SK-N-SH (cell line): ENCODE measurements at regions not wholly inside any gene's neighbourhood (a gene's known extent, or its start where the extent isn't known, plus 50 kb on each side); places are given as distances from the start of the nearest gene placed in this dataset.

ENCODE experiments used
- CTCF ChIA-PET: fragments of 300-600, 350-600 bp; formaldehyde crosslinking; extraction: SDS; loops from one replicate; lab custom pipeline; 2021; lab: Yijun Ruan, JAX
- POLR2A ChIA-PET: fragments of 350-600 bp; sonication (Branson Sonifier 250); formaldehyde crosslinking; extraction: SDS; loops from one replicate; lab custom pipeline; 2020; ENCODE audit warnings: antibody characterized with exemption, inconsistent platforms; lab: Yijun Ruan, JAX
- DNase-seq: peaks from one replicate; pipeline ENCODE4 v3.0.0; 2012
- H2AFZ ChIP-seq: fragments of 200-600 bp; sonication (generic); 2 replicates; pipeline ENCODE4 v1.8.1; 2016; ENCODE audit warnings: antibody characterized with exemption, mild to moderate bottlenecking, low read depth
- H3F3A ChIP-seq: fragments of 200-600 bp; sonication (generic); replicated peaks from 2 replicates; pipeline ENCODE3; 2016; ENCODE audit warnings: antibody characterized with exemption, mild to moderate bottlenecking; ENCODE audit not compliant: insufficient read depth
- H3K27ac ChIP-seq, 2 experiments: fragments of 200-500 bp in 1 of 2; fragments of 200-600 bp in 1 of 2; sonication (Bioruptor generic) in 1 of 2; sonication (generic), shearing (Covaris generic) in 1 of 2; 2 replicates each; pipeline versions ENCODE4 v1.5.1 to v1.6.1; 2014 to 2016; ENCODE audit warnings: low read depth in 2 of 2, inconsistent platforms in 1 of 2, low read length in 1 of 2, mild to moderate bottlenecking in 1 of 2, mixed read lengths in 1 of 2
- H3K27me3 ChIP-seq: fragments of 200-600 bp; sonication (generic), shearing (Covaris generic); 2 replicates; pipeline ENCODE4 v1.6.1; 2016; ENCODE audit warnings: mixed run types; ENCODE audit not compliant: insufficient read depth
- H3K36me3 ChIP-seq, 2 experiments: fragments of 200-500 bp in 1 of 2; fragments of 200-600 bp in 1 of 2; sonication (Bioruptor generic) in 1 of 2; sonication (generic) in 1 of 2; replicated peaks in 1 of 2; 2 replicates each; pipeline versions ENCODE3 to v1.5.1; 2014 to 2016; ENCODE audit warnings: low read length in 1 of 2, mild to moderate bottlenecking in 1 of 2; ENCODE audit not compliant: insufficient read depth in 2 of 2, control insufficient read depth in 1 of 2
- H3K4me1 ChIP-seq, 2 experiments: fragments of 200-500 bp in 1 of 2; fragments of 200-600 bp in 1 of 2; sonication (Bioruptor generic) in 1 of 2; sonication (generic), shearing (Covaris generic) in 1 of 2; 2 replicates each; pipeline versions ENCODE4 v1.5.1 to v1.6.1; 2014 to 2016; ENCODE audit warnings: low read depth in 1 of 2, low read length in 1 of 2, mixed run types in 1 of 2; ENCODE audit not compliant: insufficient read depth in 2 of 2, control insufficient read depth in 1 of 2
- H3K4me2 ChIP-seq: fragments of 200-600 bp; sonication (generic), shearing (Covaris generic); 2 replicates; pipeline ENCODE4 v1.6.1; 2017; ENCODE audit warnings: mixed run types
- H3K4me3 ChIP-seq, 2 experiments: fragments of 200-500 bp in 1 of 2; fragments of 200-600 bp in 1 of 2; sonication (Bioruptor generic) in 1 of 2; sonication (generic), shearing (Covaris generic) in 1 of 2; 2 replicates each; pipeline versions ENCODE4 v1.5.1 to v1.8.1; 2014 to 2016; ENCODE audit warnings: low read depth in 2 of 2, inconsistent platforms in 1 of 2, low read length in 1 of 2, mild to moderate bottlenecking in 1 of 2, mixed read lengths in 1 of 2, moderate library complexity in 1 of 2
- H3K79me2 ChIP-seq: fragments of 200-600 bp; sonication (generic); 2 replicates; pipeline ENCODE4 v1.8.1; 2017; ENCODE audit warnings: mild to moderate bottlenecking; ENCODE audit not compliant: insufficient read depth
- H3K9ac ChIP-seq: fragments of 200-600 bp; sonication (generic); 2 replicates; pipeline ENCODE4 v1.6.1; 2017; ENCODE audit warnings: mixed run types
- H3K9me2 ChIP-seq: fragments of 200-600 bp; sonication (generic); 2 replicates; pipeline ENCODE4 v1.6.1; 2017; ENCODE audit warnings: mixed run types
- H3K9me3 ChIP-seq: fragments of 200-600 bp; sonication (generic); 2 replicates; pipeline ENCODE4 v1.6.1; 2017; ENCODE audit warnings: mixed run types, mild to moderate bottlenecking, moderate library complexity
- H4K20me1 ChIP-seq: fragments of 200-600 bp; sonication (generic); 2 replicates; pipeline ENCODE4 v1.6.1; 2017; ENCODE audit warnings: mild to moderate bottlenecking, mixed run types; ENCODE audit not compliant: insufficient read depth
- CHD2 ChIP-seq: fragments of 150-350 bp; IDR thresholded peaks from 2 replicates; pipeline ENCODE4 v1.6.1; 2018; ENCODE audit warnings: low read length; ENCODE audit not compliant: partially characterized antibody
- ELF1 ChIP-seq: IDR thresholded peaks from 2 replicates; pipeline ENCODE4 v1.4.0; 2012
- EP300 ChIP-seq, 2 experiments: IDR thresholded peaks; 2 replicates each; pipeline versions ENCODE4 v1.4.0 to v1.6.1; 2012; ENCODE audit warnings: borderline replicate concordance in 1 of 2, low read depth in 1 of 2, low read length in 1 of 2
- EZH2phosphoT487 ChIP-seq: fragments of 200-600 bp; sonication (generic); IDR thresholded peaks from 2 replicates; pipeline ENCODE4 v1.6.1; 2017; ENCODE audit warnings: low read depth, mixed run types, mild to moderate bottlenecking, antibody characterized with exemption, moderate library complexity, borderline replicate concordance
- FOSL2 ChIP-seq: IDR thresholded peaks from 2 replicates; pipeline ENCODE4 v1.4.0; 2012; ENCODE audit warnings: low read depth, mild to moderate bottlenecking, moderate library complexity, borderline replicate concordance
- FOXM1 ChIP-seq: IDR thresholded peaks from 2 replicates; pipeline ENCODE4 v1.4.0; 2012; ENCODE audit warnings: low read depth, mild to moderate bottlenecking
- GABPA ChIP-seq: IDR thresholded peaks from 2 replicates; pipeline ENCODE4 v1.4.0; 2012; ENCODE audit warnings: low read depth, mild to moderate bottlenecking
- GATA2 ChIP-seq: sonication (generic); formaldehyde crosslinking; IDR thresholded peaks from 2 replicates; pipeline ENCODE4 v1.5.0; 2020; ENCODE audit warnings: mild to moderate bottlenecking, missing genetic modification reagents
- JUND ChIP-seq: IDR thresholded peaks from 2 replicates; pipeline ENCODE4 v1.4.0; 2012
- MXI1 ChIP-seq: IDR thresholded peaks from 2 replicates; pipeline ENCODE4 v1.6.1; 2012; ENCODE audit warnings: mild to moderate bottlenecking, low read depth, low read length, improper control_type of control experiment
- NFIC ChIP-seq: IDR thresholded peaks from 2 replicates; pipeline ENCODE4 v1.4.0; 2012; ENCODE audit warnings: borderline replicate concordance
- NRF1 ChIP-seq: IDR thresholded peaks from 2 replicates; pipeline ENCODE4 v1.6.1; 2012; ENCODE audit warnings: low read depth, mild to moderate bottlenecking, low read length
- RAD21 ChIP-seq: IDR thresholded peaks from 2 replicates; pipeline ENCODE4 v1.6.1; 2012; ENCODE audit warnings: mild to moderate bottlenecking, low read length
- RCOR1 ChIP-seq: fragments of 150-350 bp; IDR thresholded peaks from 2 replicates; pipeline ENCODE4 v1.6.1; 2017; ENCODE audit warnings: antibody characterized with exemption, low read length
- RFX5 ChIP-seq: IDR thresholded peaks from 2 replicates; pipeline ENCODE4 v1.6.1; 2012; ENCODE audit warnings: mild to moderate bottlenecking, improper control_type of control experiment, low read length
- RXRA ChIP-seq: IDR thresholded peaks from 2 replicates; pipeline ENCODE4 v1.4.0; 2012; ENCODE audit warnings: low read depth, mild to moderate bottlenecking, borderline replicate concordance
- SIN3A ChIP-seq: IDR thresholded peaks from 2 replicates; pipeline ENCODE4 v1.6.1; 2012; ENCODE audit warnings: low read depth, mild to moderate bottlenecking, low read length, moderate library complexity, borderline replicate concordance
- SMC3 ChIP-seq: IDR thresholded peaks from 2 replicates; pipeline ENCODE4 v1.6.1; 2012; ENCODE audit warnings: low read depth, low read length, improper control_type of control experiment
- TEAD4 ChIP-seq: IDR thresholded peaks from 2 replicates; pipeline ENCODE4 v1.4.0; 2012; ENCODE audit warnings: mild to moderate bottlenecking, borderline replicate concordance; ENCODE audit not compliant: insufficient read depth
- WGBS: methylation state at CpG from one replicate; pipeline ENCODE4 v1.1.6; 2017; ENCODE audit warnings: low lambda C conversion rate; 5-methylcytosine and 5-hydroxymethylcytosine counted together
- TF ChIP-seq, protein P1 (sequence below): fragments of 200-600 bp; sonication (generic); IDR thresholded peaks from 2 replicates; pipeline ENCODE4 v1.6.1; 2017; ENCODE audit warnings: antibody characterized with exemption, mild to moderate bottlenecking, moderate library complexity

DNA sequence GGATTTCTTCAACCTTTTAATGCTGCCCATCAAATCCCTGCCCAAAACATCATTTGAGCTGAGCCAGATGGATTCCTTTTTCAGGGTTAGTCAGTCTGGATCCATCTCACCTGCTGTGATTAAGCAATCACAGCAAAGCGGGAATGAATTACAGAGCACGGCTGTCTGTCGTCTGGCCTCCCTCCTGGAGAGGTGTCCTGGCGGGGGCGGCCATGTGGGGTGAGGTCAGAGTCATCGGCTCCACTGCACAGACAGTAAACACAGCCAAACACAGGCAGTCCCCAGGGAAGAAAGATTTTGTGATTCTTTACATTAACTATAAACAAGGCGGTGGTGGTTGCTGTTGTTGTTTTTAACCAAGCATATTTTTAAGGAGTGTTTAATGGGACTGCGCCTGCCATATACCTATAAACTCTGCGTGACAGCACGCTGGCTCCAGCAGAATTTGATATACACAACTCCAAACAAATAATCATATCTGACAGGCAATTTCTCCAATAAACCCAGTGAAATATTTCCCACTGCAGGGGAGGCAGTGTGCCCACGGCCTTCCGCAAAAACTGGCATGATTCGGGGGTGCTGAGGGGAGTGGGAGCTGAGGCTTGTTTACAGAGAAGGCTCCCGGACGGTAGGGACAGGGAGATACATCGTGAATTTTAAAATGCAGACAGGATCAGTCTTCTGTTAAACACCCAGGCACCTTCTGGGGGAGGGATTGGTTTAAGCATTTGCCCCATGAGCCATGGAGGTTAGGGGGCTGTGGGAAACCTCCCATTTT, 232.0 kb upstream of the PMEPA1 start:
- Histone ChIP-seq H2AFZ (no peak overlapping the region), H3K9me2 (no peaks in the 10 kb centered on the region), H3K4me3 (no peak overlapping the region), H3F3A (no peaks in the 10 kb centered on the region), H3K4me2 (no peak overlapping the region), H3K27ac (peak overlapping the region in 1 of 2 experiments; percentile 78; a peak in 2 of 4 replicates), H3K36me3 (no peaks in the 10 kb centered on the region), H3K4me1 (peaks cover 0 to 18% of the 10 kb centered on the region in 2 experiments; a peak in 1 of 4 replicates), H3K27me3 (no peaks in the 10 kb centered on the region), H3K79me2 (no peaks in the 10 kb centered on the region), H4K20me1 (no peaks in the 10 kb centered on the region), H3K9me3 (no peaks in the 10 kb centered on the region), H3K9ac (no peak overlapping the region)
- peak; percentile 59 for DNase-seq
- TF ChIP-seq SMC3, result no peak
- TF ChIP-seq, protein P1, sequence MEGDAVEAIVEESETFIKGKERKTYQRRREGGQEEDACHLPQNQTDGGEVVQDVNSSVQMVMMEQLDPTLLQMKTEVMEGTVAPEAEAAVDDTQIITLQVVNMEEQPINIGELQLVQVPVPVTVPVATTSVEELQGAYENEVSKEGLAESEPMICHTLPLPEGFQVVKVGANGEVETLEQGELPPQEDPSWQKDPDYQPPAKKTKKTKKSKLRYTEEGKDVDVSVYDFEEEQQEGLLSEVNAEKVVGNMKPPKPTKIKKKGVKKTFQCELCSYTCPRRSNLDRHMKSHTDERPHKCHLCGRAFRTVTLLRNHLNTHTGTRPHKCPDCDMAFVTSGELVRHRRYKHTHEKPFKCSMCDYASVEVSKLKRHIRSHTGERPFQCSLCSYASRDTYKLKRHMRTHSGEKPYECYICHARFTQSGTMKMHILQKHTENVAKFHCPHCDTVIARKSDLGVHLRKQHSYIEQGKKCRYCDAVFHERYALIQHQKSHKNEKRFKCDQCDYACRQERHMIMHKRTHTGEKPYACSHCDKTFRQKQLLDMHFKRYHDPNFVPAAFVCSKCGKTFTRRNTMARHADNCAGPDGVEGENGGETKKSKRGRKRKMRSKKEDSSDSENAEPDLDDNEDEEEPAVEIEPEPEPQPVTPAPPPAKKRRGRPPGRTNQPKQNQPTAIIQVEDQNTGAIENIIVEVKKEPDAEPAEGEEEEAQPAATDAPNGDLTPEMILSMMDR, result no peak
- peak; percentile 7; the same call in 1 of the 2 replicates for TF ChIP-seq RAD21
- TF ChIP-seq RCOR1, result no peak
- no peak for TF ChIP-seq GABPA
- ChIA-PET POLR2A (no interaction called here), CTCF (no interaction called here)
- WGBS, result 70% methylated on average over 16 of the region's 16 CpGs

DNA sequence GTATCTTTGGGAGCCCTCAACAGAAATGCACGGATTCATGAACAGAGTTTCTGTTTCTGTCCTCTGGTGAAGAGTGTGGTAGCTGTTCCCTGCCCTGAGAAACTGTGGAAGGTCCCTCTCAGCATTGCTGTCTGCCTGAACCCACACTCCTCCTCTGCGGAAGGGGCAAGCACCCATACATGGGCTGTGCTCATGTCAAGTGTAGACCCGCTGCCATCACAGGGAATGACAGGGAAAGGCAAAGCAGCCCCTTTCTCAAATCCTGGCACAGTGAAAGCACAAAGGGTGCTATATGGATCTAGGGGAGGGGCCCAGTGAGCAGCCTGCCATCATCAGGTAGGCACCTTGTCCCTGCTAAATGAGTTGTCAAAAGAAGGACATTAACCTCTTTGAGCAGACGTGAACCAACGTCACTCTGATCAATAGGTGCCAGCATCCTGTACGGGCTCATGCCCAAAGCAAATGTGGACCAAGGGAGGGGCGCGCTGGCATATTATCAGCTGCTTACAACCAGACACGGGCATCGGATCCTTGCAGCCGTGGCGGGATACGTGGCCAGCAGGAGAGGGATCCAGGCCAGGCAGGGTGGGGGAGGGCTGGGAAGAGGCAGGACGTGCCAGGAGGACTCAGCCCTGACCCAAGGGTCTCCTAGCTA, 231.2 kb upstream of the PMEPA1 start:
- no peak overlapping the region for H3K9ac ChIP-seq
- H3K9me2 ChIP-seq, result no peaks in the 10 kb centered on the region
- POLR2A ChIA-PET, result no interaction called here
- H3K9me3 ChIP-seq, result no peaks in the 10 kb centered on the region
- no peak for DNase-seq
- CTCF ChIA-PET, result interaction anchor here (1.4 kb wide), 1 partner anchor 287 kb away, joined by 7 read pairs; no protein-coding TSS in a partner anchor
- H3K79me2 ChIP-seq, result no peaks in the 10 kb centered on the region
- H3K4me3 ChIP-seq, result no peak overlapping the region
- H4K20me1 ChIP-seq, result no peaks in the 10 kb centered on the region
- peaks cover 0 to 18% of the 10 kb centered on the region in 2 experiments; a peak in 1 of 4 replicates for H3K4me1 ChIP-seq
- no peak overlapping the region for H3K4me2 ChIP-seq
- no peaks in the 10 kb centered on the region for H3K36me3 ChIP-seq
- TF ChIP-seq FOSL2, result no peak
- no peak for TF ChIP-seq SIN3A
- no peak for TF ChIP-seq FOXM1
- TF ChIP-seq JUND, result no peak
- no peak for TF ChIP-seq ELF1
- TF ChIP-seq MXI1, result no peak
- no peak for TF ChIP-seq NRF1
- TF ChIP-seq CHD2, result no peak
- no peak for TF ChIP-seq TEAD4
- TF ChIP-seq SMC3, result no peak
- TF ChIP-seq EP300 (IDR thresholded peaks at IDR 0.05; ENCODE audit: borderline replicate concordance in 1 of 2, low read depth in 1 of 2, low read length in 1 of 2), result no peak
- no peak for TF ChIP-seq RCOR1
- TF ChIP-seq RAD21, result no peak
- TF ChIP-seq EZH2phosphoT487, result no peak
- TF ChIP-seq, protein P1, result no peak
- TF ChIP-seq NFIC, result no peak
- TF ChIP-seq GATA2 (CRISPR knock-in tag), result no peak
- no peak for TF ChIP-seq RXRA
- no peak for TF ChIP-seq RFX5
- TF ChIP-seq, all 33 proteins: peak for 0
- no peak overlapping the region for H2AFZ ChIP-seq
- peak overlapping the region in 1 of 2 experiments; percentile 78; a peak in 2 of 4 replicates for H3K27ac ChIP-seq
- no peaks in the 10 kb centered on the region for H3F3A ChIP-seq
- no peaks in the 10 kb centered on the region for H3K27me3 ChIP-seq
- WGBS, result 86% methylated on average over 14 of the region's 14 CpGs
